ENCODE measurements at regions not wholly inside any gene's neighbourhood (a gene's known extent, or its start where the extent isn't known, plus 50 kb on each side); places are given as distances from the start of the nearest gene placed in this dataset.

DNA sequence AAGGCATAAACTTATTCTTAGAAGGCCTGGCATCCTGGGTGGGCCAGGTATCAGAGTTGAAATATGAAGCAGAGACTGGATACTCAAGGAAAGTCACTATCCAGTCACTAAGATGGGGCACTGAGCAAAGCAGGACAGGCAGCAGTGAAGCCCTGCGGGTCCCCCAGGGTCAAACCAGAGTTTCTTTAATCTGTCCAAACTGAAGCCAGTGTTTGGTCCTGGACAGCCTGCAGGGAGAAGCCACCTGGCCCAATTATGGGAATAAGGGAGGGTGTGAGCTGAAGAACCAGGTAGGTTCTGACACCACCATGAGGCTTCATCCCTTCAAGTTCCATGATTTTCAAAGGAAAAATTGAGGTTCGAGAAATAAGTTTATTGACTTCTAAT is 109.7 kb upstream of the FOXN2 start (continued):
- TF ChIP-seq, protein P1, sequence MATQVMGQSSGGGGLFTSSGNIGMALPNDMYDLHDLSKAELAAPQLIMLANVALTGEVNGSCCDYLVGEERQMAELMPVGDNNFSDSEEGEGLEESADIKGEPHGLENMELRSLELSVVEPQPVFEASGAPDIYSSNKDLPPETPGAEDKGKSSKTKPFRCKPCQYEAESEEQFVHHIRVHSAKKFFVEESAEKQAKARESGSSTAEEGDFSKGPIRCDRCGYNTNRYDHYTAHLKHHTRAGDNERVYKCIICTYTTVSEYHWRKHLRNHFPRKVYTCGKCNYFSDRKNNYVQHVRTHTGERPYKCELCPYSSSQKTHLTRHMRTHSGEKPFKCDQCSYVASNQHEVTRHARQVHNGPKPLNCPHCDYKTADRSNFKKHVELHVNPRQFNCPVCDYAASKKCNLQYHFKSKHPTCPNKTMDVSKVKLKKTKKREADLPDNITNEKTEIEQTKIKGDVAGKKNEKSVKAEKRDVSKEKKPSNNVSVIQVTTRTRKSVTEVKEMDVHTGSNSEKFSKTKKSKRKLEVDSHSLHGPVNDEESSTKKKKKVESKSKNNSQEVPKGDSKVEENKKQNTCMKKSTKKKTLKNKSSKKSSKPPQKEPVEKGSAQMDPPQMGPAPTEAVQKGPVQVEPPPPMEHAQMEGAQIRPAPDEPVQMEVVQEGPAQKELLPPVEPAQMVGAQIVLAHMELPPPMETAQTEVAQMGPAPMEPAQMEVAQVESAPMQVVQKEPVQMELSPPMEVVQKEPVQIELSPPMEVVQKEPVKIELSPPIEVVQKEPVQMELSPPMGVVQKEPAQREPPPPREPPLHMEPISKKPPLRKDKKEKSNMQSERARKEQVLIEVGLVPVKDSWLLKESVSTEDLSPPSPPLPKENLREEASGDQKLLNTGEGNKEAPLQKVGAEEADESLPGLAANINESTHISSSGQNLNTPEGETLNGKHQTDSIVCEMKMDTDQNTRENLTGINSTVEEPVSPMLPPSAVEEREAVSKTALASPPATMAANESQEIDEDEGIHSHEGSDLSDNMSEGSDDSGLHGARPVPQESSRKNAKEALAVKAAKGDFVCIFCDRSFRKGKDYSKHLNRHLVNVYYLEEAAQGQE (IDR thresholded peaks at IDR 0.05; ENCODE audit: unreplicated experiment), result no peak
- TF ChIP-seq, protein P2, sequence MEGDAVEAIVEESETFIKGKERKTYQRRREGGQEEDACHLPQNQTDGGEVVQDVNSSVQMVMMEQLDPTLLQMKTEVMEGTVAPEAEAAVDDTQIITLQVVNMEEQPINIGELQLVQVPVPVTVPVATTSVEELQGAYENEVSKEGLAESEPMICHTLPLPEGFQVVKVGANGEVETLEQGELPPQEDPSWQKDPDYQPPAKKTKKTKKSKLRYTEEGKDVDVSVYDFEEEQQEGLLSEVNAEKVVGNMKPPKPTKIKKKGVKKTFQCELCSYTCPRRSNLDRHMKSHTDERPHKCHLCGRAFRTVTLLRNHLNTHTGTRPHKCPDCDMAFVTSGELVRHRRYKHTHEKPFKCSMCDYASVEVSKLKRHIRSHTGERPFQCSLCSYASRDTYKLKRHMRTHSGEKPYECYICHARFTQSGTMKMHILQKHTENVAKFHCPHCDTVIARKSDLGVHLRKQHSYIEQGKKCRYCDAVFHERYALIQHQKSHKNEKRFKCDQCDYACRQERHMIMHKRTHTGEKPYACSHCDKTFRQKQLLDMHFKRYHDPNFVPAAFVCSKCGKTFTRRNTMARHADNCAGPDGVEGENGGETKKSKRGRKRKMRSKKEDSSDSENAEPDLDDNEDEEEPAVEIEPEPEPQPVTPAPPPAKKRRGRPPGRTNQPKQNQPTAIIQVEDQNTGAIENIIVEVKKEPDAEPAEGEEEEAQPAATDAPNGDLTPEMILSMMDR (conservative IDR thresholded peaks at IDR 0.05; ENCODE audit: low read depth in 2 of 2), result no peak
- no peak for TF ChIP-seq STAT1 (IDR thresholded peaks at IDR 0.05; ENCODE audit: unreplicated experiment)
- TF ChIP-seq CREB1 (CRISPR knock-in tag; IDR thresholded peaks at IDR 0.05; ENCODE audit: low read depth), result no peak
- TF ChIP-seq EZH2phosphoT487 (IDR thresholded peaks at IDR 0.05; ENCODE audit: unreplicated experiment), result no peak
- TF ChIP-seq NANOG (IDR thresholded peaks at IDR 0.05; ENCODE audit: borderline replicate concordance), result no peak
- TF ChIP-seq ZNF114 (CRISPR knock-in tag; IDR thresholded peaks at IDR 0.05), result no peak

DNA sequence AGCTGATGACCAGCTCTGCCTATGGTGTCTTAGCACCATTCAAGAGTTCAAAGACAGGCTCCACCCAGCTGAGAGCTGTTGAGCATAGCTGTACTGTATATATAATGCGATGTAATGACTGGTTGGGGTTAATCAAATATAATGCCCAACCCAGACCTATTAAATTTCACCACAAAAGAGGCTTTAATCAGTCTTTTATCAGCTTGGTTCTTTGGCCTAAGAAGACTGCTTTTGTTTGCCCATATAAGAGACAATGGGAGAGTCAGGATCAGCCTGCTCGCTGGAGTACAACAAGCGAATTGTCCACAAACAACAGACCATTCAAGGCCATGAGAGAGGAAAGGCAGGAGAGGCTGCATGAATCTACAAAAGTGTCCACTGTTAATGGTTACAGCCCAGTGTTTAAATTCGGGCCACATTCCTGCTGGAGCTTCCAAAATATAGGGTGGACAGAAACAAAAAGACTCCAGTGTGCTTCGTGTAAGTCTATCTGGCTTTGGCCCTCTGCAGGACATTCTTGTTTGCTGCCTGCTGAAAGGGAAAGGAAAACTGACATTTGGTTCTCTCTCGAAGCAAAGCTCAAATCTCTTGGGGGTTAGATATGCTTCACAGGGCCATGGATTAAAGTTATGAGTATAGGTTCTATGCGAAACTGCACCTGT is 109.2 kb upstream of the FOXN2 start:
- peaks cover 4% of the 10 kb centered on the region for H3K27me3 Mint-ChIP-seq (ENCODE audit: insufficient read depth, low read depth, poor library complexity)
- H3K4me3 Mint-ChIP-seq, result no peak overlapping the region
- no peak for TF ChIP-seq ZNF331 (CRISPR knock-in tag; IDR thresholded peaks at IDR 0.05; ENCODE audit: low read depth)
- TF ChIP-seq, protein P2 (conservative IDR thresholded peaks at IDR 0.05; ENCODE audit: low read depth in 2 of 2), result peak in 1 of 2 experiments; percentile 16; a peak in 3 of 4 replicates
- no peak for ATAC-seq
- H4K20me1 ChIP-seq (replicated peaks; ENCODE audit: insufficient read depth), result no peaks in the 10 kb centered on the region
- no peak overlapping the region for H3K27ac ChIP-seq (ENCODE audit: low read depth)
- 0 out of 2 replicates have a peak, but pooled peaks cover 8% of the 10 kb centered on the region for H3K9me2 ChIP-seq (ENCODE audit: insufficient read depth)
- H3K4me1 Mint-ChIP-seq, result peaks cover 47% of the 10 kb centered on the region
- no peak overlapping the region for H3K4me3 ChIP-seq
- H3K27ac Mint-ChIP-seq, result 0 out of 2 replicates have a peak overlapping the region, but pooled peaks have one; percentile 13
- peaks cover 2% of the 10 kb centered on the region; the same call in 1 of the 3 replicates for H3K9me3 Mint-ChIP-seq
- no peaks in the 10 kb centered on the region for H3K79me2 ChIP-seq (replicated peaks; ENCODE audit: insufficient read depth)
- no peaks in the 10 kb centered on the region; the same call in 1 of the 3 replicates for H3K36me3 Mint-ChIP-seq (ENCODE audit: low read depth)
- no peaks in the 10 kb centered on the region for H3K27me3 ChIP-seq (ENCODE audit: insufficient read depth)
- peaks cover 48% of the 10 kb centered on the region for H3K4me1 ChIP-seq (ENCODE audit: insufficient read depth)
- no peaks in the 10 kb centered on the region for H3K36me3 ChIP-seq (ENCODE audit: insufficient read depth)
- H2AFZ ChIP-seq, result peak overlapping the region; percentile 70; the same call in 1 of the 2 replicates
- no peaks in the 10 kb centered on the region for H3F3A ChIP-seq (replicated peaks; ENCODE audit: low read depth)
- H3K4me2 ChIP-seq, result no peak overlapping the region
- DNase-seq (ENCODE audit: low spot score), result no peak

All from GM23338 (cell line).